Head of caudate nucleus (tissue), 42 donors: ENCODE measurements at regions not wholly inside any gene's neighbourhood (a gene's known extent, or its start where the extent isn't known, plus 50 kb on each side); places are given as distances from the start of the nearest gene placed in this dataset.

Source experiments
- DNase-seq, 42 donors: peaks; one replicate each; pipeline versions ENCODE4 v3.0.0 to v3.0.0-alpha.2; 2020 to 2021; ENCODE audit warnings: mixed read lengths in 7 of 42
- intact Hi-C: fragments of 100-400 bp; cut with DNase I; formaldehyde crosslinking; loops from one replicate; pipeline ENCODE4 v1.15.0; 2022

GRCh38 chr20:48357714-48358113 lies 470.1 kb downstream of the PREX1 start:
- DNase-seq = no peak
- intact Hi-C loops = no loop called here

DNA sequence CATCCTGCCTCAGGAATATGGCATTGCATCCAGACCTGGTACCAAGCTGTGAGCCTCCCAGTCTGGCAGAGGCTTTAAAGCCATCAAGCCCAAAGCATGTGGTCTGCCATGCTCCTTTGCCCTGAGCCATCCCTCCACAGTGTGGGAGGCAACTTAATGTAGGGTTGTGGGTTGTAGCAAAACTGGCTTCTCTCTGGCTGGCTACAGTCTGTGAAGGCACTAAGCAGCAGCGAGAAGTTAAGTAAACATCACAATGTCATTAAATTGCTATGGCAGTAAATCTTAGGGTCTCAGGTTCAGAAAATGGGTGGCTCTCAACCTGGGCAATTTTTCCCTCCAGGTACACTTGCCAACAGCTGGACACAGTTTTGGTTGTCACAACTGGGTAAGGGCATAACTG lies 472.9 kb downstream of the PREX1 start:
- no peak for DNase-seq
- intact Hi-C loops = no loop called here

GRCh38 chr20:48354320-48354876 lies 473.4 kb downstream of the PREX1 start:
- intact Hi-C loops = no loop called here
- DNase-seq = no peak

DNA sequence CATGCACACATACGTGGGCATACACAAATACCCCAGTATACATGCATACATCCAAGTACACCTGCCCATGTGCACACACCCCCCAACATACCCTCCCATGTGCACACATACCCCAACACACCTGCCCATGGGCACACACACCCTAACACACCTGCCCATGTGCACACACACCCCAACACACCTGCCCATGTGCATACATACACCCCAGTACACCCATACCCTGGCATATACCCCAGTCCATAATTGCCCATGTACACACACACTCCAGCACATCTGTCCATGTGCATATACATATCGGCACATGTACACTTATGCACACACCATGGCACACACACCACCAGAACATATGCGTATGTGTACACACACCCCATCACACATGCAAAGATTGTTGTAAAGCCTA lies 475.2 kb downstream of the PREX1 start:
- DNase-seq = no peak
- intact Hi-C loops = no loop called here

DNA sequence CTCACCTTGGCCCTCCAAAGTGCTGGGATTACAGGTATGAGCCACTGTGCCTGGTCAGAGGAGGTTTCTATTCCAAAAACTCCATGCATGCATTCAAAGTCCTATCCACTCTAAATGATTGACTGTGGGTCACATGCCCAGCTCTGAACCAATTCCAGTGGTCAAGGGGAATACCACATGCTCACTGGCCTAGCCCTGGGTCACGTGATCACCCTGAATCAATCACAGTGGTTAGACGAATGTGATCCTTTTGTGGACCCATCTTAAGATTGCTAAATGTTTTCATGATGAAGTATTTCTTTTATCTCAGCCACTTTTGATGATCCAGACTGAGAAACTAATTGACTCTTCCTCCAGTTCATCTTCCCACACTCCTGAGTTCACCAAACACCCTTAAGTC lies 475.8 kb downstream of the PREX1 start:
- no peak for DNase-seq
- intact Hi-C loops = no loop called here

DNA sequence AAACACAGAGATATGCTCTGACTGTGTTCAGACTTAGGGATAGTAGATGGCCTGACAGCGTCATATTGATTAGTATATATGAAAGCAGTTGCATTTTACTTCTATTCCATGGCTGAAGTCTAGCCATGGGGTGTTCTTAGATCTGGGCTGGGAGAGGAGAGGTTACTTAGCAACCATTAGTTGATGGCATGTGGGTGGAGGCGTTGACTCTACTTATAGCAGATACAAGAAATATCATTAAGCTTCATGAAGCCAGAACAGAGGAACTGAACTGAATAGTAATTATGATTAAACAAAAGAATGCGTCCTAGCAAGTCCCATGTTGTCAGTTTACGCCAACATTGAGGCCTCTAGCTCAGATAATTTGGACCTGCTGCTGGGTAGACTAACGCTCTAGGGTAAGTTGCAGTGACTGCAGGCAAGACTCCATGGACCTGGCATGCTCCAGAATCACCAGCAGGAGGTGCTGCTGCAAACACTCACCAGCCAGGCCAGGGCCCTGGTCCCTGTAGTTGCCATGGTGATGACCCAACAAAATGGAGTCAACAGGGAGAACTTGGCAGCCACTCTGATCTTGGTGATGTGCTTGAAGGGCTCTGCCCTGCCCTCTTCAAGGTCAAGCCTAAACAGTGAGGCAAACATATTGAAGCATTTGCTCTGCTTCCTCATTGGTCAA lies 477.3 kb downstream of the PREX1 start:
- DNase-seq = peak in 8 of 42 donors; percentile 23 to 74 (median 33)
- intact Hi-C loops = no loop called here

GRCh38 chr20:48349656-48350055 lies 478.1 kb downstream of the PREX1 start:
- peak in 3 of 42 donors; percentile 33 to 50 (median 37) for DNase-seq
- intact Hi-C loops = no loop called here

DNA sequence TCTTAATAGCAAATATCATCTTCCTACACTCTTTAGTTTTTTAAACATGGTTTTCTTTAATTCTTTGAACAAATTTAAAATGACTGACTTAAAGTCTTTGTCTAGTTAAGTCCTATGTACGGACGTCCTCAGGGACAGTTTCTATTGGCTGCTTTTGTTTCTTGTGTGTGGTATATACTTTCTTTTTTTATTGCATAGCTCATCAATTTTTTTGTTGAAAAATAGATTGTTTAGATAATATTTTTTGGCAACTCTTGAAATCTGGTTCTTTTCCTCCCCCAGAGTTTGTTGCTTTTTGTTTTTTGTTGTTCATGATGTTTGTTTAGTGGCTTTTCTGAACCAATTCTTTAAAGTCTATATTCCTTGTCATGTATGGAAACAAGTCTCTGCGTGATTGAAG lies 479.8 kb downstream of the PREX1 start:
- intact Hi-C loops = no loop called here
- no peak for DNase-seq

- intact Hi-C loops = no loop called here
- peak in 24 of 42 donors; percentile 15 to 74 (median 43) for DNase-seq
These were observed 484.8 kb downstream of the PREX1 start for GRCh38 chr20:48342822-48343513.

- no peak for DNase-seq
- intact Hi-C loops = no loop called here
These were observed 486.9 kb downstream of the PREX1 start for GRCh38 chr20:48340883-48341281.

DNA sequence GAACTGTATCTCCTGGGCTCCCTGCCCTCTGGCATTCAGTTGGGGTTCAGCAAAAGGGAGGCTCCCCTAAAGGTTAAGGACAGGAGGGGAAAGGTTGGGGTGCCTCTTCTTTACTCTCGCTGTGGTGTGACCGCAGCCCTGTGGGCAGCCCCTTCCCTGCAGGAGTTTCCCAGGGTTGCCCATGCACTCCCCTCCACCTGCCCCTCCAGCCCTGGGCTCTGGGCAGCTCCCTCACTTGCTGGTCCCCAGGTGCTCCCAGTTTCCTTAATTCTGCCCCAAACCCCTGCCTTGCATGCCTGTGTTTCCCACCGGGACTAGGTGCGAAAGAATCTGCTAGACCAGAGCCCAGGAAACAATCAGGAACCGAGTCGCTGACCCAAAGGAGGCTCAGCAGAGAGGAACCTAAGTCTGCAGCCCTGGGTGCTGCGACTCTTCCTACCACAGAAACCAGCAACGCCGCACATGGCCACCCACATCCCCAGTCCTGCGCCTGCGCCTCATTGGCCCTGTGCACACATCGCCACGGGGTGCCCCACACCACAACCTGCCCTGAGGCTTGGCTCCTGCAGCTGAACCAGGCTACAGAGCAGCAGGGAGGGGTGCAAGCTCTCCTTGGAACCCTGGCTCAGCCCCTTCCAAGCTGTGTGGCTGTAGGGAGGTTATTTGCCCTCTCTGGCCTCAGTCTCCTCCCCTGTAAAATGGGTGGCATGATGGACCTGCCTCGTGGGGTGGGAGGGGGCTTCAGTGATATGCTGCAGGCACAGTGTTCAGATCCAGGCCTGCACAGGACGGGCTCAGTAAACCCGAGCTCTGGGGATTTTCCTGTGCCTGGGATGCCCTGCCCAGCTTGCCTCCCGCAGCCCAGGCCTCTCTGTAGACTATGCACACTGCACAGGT lies 487.6 kb downstream of the PREX1 start:
- DNase-seq = no peak
- intact Hi-C loops = no loop called here

DNA sequence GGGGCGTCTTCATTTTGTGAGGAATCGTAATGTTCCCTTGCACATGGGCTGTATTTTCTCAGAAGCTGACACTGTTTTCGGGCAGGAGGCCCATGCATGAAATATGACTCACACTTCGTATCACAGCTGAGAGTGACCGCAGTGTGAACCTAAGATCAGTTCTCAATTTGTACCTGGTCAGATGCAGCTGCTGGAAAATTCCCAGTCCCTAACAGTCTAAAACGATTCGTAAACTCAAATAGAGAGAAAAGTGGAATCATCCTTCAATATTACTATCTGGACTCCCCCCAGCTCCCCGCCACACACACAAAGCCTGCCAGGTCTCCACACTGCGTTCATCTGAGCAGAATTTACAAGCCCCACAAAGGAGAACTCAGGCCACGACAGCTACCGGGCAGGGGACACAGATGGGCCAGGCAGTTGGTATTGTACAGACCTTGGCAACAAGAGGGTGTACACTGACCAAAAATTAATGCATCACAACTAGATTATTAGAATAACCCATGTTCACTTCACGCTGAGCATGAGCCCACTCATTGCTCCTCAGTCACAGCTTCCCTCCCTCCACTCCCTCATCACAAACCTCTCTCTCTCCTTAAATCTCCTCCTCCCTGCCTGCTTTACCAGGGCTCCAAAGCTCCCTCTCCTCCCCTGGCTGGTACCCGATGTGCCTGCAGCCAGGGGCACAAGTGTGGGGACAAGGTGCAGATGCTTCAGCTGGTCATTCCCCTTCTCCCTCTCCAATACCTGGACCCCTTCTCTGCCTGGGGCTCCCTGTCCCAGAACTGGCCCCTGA lies 488.4 kb downstream of the PREX1 start:
- peak in 1 of 42 donors; percentile 44 for DNase-seq
- intact Hi-C loops = no loop called here

DNA sequence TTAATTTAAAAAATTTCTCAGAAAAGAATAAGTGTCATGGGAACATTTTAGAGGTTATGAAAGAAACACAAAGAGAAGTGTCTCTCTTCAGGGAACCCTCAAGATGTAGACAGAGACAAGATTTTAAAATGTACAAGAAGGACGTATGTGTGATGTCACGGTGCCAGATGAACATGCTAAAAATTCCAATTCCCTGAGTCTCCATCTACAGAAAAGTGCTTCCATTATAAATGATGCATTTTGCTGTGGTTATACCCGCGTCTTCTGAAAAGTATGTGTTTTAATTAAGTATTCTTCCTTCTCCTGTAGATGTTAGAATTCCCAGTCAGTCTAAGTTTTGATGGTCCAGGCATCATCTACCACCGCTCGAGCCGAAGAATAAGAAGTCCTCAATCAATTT lies 489.1 kb downstream of the PREX1 start:
- intact Hi-C loops = no loop called here

DNA sequence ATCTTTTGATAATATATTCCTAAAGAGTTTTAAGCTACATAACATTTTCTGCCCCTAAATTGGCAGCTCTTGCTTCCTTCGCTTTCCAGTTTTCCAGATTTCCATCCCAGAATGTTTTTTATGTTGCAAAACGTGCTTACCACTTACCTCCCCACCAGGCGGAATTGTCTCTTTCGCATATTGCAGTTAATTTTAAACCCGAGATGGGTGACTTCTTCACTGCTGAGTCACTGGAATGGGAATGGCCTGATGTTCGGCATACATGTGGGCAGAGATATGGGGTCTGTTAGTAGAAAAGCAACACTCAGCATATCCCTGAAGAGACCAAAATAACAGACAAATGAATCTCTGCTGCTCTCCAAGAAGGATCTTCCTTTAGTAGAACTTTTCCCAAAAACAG lies 491.2 kb downstream of the PREX1 start:
- intact Hi-C loops = no loop called here
- DNase-seq = no peak

More for the DNA sequence above, 489.1 kb downstream of the PREX1 start:
- no peak for DNase-seq

DNA sequence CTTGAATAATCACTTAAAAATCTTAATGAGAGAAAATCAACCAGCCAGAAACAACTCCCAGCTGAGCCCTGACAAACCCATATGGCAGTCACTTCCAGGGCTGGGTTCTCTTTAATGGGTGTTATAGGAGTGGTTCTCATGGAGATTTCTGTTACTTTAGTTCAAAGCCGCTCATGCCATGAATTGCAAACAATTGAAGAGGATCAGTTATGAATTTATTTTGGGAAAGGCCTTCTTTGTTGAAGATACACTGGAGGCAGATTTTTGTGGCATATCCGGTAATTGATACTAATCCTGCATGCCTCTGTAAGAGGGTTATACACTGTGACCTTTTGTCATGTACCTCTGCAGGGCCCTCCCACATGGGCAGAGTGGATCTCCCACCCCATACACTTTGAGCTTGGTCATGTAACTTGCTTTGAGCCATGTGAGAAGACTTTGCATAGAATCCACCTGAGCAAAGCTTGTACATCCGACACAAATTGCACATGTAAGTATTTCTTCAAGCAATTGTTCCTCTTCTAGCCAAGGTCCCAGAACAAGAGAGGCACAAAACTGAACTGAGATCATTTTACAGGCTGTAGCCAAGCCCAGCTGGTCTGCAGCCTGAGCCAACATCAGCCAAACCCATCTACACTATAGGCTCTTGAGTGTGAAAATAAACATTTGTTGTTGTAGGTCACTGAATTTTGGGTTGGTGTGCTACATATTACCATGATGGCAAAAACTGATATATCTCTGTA lies 492.3 kb downstream of the PREX1 start:
- intact Hi-C loops = no loop called here
- peak in 18 of 42 donors; percentile 7 to 70 (median 32) for DNase-seq

DNA sequence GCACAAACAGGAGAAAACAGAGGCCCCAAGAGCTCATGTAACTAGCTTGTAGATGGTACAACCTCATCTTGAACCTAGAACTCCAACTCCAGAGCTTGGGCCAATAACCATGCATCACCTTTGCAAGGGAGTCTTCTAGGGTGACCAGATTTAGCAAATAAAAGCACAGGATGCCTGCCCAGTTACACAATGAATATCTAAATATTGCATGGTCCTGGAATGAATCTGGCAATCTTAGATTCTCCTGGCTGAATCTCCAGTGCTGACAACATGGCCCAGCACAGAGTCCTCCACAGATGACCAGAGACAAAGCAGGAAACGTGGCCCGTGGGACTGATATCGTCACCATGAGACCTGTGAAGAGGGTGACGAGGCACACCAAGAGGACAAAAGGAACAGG lies 494.1 kb downstream of the PREX1 start:
- intact Hi-C loops = no loop called here
- no peak for DNase-seq

DNA sequence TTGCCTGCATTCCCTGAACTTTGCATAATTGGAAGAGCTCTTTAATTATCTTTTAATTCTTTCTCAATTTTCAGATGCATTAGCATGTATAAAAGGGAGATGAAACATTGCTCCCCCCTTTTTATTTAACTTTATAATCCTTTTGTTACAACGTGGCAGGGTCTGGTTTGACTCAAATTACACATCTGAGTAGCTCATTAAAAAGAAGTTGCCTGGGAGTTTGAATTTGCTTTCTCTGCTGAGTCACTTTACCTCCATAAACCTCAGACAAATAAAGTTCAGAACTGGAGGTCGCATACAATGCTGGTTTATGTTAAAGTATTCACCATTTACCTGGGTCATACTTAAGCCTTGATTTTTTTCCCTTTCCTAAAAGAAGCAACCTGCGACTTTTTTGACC lies 495.2 kb downstream of the PREX1 start:
- intact Hi-C loops = no loop called here
- DNase-seq = no peak
